Endothelial cell of umbilical vein (primary cell): ENCODE measurements at regions not wholly inside any gene's neighbourhood (a gene's known extent, or its start where the extent isn't known, plus 50 kb on each side); places are given as distances from the start of the nearest gene placed in this dataset.

Experiments
- BruUV-seq: library from RNA; stranded (reverse); fragments of 400-500 nt; replicated peaks from 2 replicates; lab custom pipeline; 2021; lab: Mats Ljungman, UMichigan
- CTCF ChIA-PET: fragments of 300-600, 350-600 bp; sonication (Branson Sonifier 250); formaldehyde crosslinking; loops from one replicate; lab custom pipeline; 2021; ENCODE audit warnings: antibody characterized with exemption, inconsistent platforms; lab: Charles Lee
- POLR2A ChIA-PET: fragments of 300-600, 350-600 bp; sonication (Branson Sonifier 250); formaldehyde crosslinking; loops from one replicate; lab custom pipeline; 2021; ENCODE audit warnings: antibody characterized with exemption, inconsistent platforms; lab: Charles Lee
- DNase-seq: peaks from one replicate; pipeline ENCODE4 v3.0.0-alpha.2; 2011; ENCODE audit warnings: low read depth, low spot score
- FAIRE-seq: peaks from 2 replicates; lab custom pipeline; 2011; peaks lifted over from hg19 to GRCh38; lab: Jason Lieb, UNC
- H2AFZ ChIP-seq: 2 replicates; pipeline ENCODE4 v1.6.0; 2012; ENCODE audit warnings: low read depth, low read length, control low read depth, inconsistent platforms
- H3K27ac ChIP-seq: 2 replicates; pipeline ENCODE4 v1.5.1; 2011; ENCODE audit warnings: low read depth, mild to moderate bottlenecking, control low read depth, low read length, moderate library complexity; ENCODE audit not compliant: insufficient read depth
- H3K27me3 ChIP-seq, 2 experiments: 2 replicates each; pipeline versions ENCODE4 v1.6.0 to v1.6.1; 2011; ENCODE audit warnings: low read length in 2 of 2, mixed read lengths in 1 of 2; ENCODE audit not compliant: control insufficient read depth in 2 of 2, insufficient read depth in 2 of 2
- H3K36me3 ChIP-seq, 2 experiments: 2 replicates in 1 of 2; 3 replicates in 1 of 2; pipeline ENCODE4 v1.5.1; 2011; ENCODE audit warnings: low read length in 2 of 2, mild to moderate bottlenecking in 1 of 2, moderate library complexity in 1 of 2; ENCODE audit not compliant: control insufficient read depth in 2 of 2, insufficient read depth in 2 of 2; ENCODE audit errors: extremely low read depth in 1 of 2
- H3K4me1 ChIP-seq: 3 replicates; pipeline ENCODE4 v1.5.1; 2011; ENCODE audit warnings: mild to moderate bottlenecking, low read length; ENCODE audit not compliant: control insufficient read depth, insufficient read depth; ENCODE audit errors: extremely low read depth
- H3K4me2 ChIP-seq: 2 replicates; pipeline ENCODE4 v1.6.1; 2011; ENCODE audit warnings: low read length, control low read depth, mixed read lengths; ENCODE audit not compliant: insufficient read depth
- H3K4me3 ChIP-seq, 3 experiments: fragments of 200-600 bp in 1 of 3; sonication (generic), shearing (Covaris generic) in 1 of 3; replicated peaks in 1 of 3; 2 replicates each; pipeline ENCODE4 v1.5.1; 2011 to 2016; ENCODE audit warnings: control low read depth in 3 of 3, low read length in 3 of 3, mild to moderate bottlenecking in 2 of 3, inconsistent platforms in 1 of 3, low read depth in 1 of 3, moderate library complexity in 1 of 3; ENCODE audit not compliant: insufficient read depth in 1 of 3
- H3K79me2 ChIP-seq: 2 replicates; pipeline ENCODE4 v1.6.0; 2012; ENCODE audit warnings: low read length, inconsistent platforms; ENCODE audit not compliant: control insufficient read depth, insufficient read depth
- H3K9ac ChIP-seq: replicated peaks from 2 replicates; pipeline ENCODE3; 2011; ENCODE audit warnings: low read length, control low read depth; ENCODE audit not compliant: insufficient read depth; ENCODE audit errors: extremely low read depth
- H3K9me1 ChIP-seq: replicated peaks from 3 replicates; pipeline ENCODE4 v1.6.0; 2011; ENCODE audit warnings: mild to moderate bottlenecking, low read length; ENCODE audit not compliant: control insufficient read depth, insufficient read depth; ENCODE audit errors: extremely low read depth
- H3K9me3 ChIP-seq: replicated peaks from 2 replicates; pipeline ENCODE4 v1.5.1; 2012; ENCODE audit warnings: low read length, inconsistent platforms; ENCODE audit not compliant: control insufficient read depth, insufficient read depth
- H4K20me1 ChIP-seq: replicated peaks from 2 replicates; pipeline ENCODE3; 2011; ENCODE audit warnings: mild to moderate bottlenecking, low read length; ENCODE audit not compliant: control insufficient read depth, insufficient read depth; ENCODE audit errors: extremely low read depth
- EZH2 ChIP-seq: IDR thresholded peaks from 2 replicates; pipeline ENCODE4 v1.6.1; 2012; ENCODE audit warnings: borderline replicate concordance, low read depth, mild to moderate bottlenecking, moderate library complexity, low read length, inconsistent platforms; ENCODE audit not compliant: severe bottlenecking
- FOS ChIP-seq: IDR thresholded peaks from 2 replicates; pipeline ENCODE4 v1.6.1; 2011; ENCODE audit warnings: mild to moderate bottlenecking, low read length, moderate library complexity, borderline replicate concordance; ENCODE audit not compliant: insufficient read depth
- GATA2 ChIP-seq: IDR thresholded peaks from 2 replicates; pipeline ENCODE4 v1.7.0; 2011; ENCODE audit warnings: low read depth, mild to moderate bottlenecking, moderate library complexity, mixed read lengths, low read length; ENCODE audit not compliant: insufficient read length, insufficient read depth
- JUN ChIP-seq: IDR thresholded peaks from 2 replicates; pipeline ENCODE4 v1.6.1; 2011; ENCODE audit warnings: borderline replicate concordance, low read depth; ENCODE audit not compliant: insufficient read length, insufficient read depth
- MYC ChIP-seq: IDR thresholded peaks from one replicate; pipeline ENCODE4 v1.6.1; 2011; ENCODE audit warnings: mild to moderate bottlenecking, low read depth, low read length
- POLR2A ChIP-seq: IDR thresholded peaks from 2 replicates; pipeline ENCODE4 v1.6.1; 2012; ENCODE audit warnings: low read depth, mild to moderate bottlenecking, control low read depth, low read length
- POLR2AphosphoS5 ChIP-seq: IDR thresholded peaks from 2 replicates; pipeline ENCODE4 v1.6.1; 2012; ENCODE audit warnings: low read depth, mild to moderate bottlenecking, control low read depth, low read length, moderate library complexity; ENCODE audit not compliant: insufficient read depth
- dilution Hi-C: fragments of 300-500 bp; cut with MboI; formaldehyde crosslinking; loops from one replicate; pipeline ENCODE4 v1.15.0; 2019; ENCODE audit warnings: low sequenced_read_pairs; ENCODE audit not compliant: extremely low pct_ligation_motif_present
- intact Hi-C: fragments of 100-400 bp; cut with micrococcal nuclease; formaldehyde crosslinking; loops from one replicate; pipeline ENCODE4 v1.10.0; 2022
- TF ChIP-seq, protein P1 (sequence below), 2 donors: IDR thresholded peaks; 1 replicate in 1 of 2; 2 replicates in 1 of 2; pipeline ENCODE4 v1.5.1; 2011; ENCODE audit warnings: low read length in 2 of 2, mild to moderate bottlenecking in 2 of 2, moderate library complexity in 2 of 2, control low read depth in 1 of 2, inconsistent platforms in 1 of 2, low read depth in 1 of 2; ENCODE audit not compliant: insufficient read depth in 1 of 2; ENCODE audit errors: extremely low read depth in 1 of 2
- TF ChIP-seq, protein P2 (sequence below): IDR thresholded peaks from 2 replicates; pipeline ENCODE4 v1.6.1; 2011; ENCODE audit not compliant: insufficient read depth, insufficient read length

DNA sequence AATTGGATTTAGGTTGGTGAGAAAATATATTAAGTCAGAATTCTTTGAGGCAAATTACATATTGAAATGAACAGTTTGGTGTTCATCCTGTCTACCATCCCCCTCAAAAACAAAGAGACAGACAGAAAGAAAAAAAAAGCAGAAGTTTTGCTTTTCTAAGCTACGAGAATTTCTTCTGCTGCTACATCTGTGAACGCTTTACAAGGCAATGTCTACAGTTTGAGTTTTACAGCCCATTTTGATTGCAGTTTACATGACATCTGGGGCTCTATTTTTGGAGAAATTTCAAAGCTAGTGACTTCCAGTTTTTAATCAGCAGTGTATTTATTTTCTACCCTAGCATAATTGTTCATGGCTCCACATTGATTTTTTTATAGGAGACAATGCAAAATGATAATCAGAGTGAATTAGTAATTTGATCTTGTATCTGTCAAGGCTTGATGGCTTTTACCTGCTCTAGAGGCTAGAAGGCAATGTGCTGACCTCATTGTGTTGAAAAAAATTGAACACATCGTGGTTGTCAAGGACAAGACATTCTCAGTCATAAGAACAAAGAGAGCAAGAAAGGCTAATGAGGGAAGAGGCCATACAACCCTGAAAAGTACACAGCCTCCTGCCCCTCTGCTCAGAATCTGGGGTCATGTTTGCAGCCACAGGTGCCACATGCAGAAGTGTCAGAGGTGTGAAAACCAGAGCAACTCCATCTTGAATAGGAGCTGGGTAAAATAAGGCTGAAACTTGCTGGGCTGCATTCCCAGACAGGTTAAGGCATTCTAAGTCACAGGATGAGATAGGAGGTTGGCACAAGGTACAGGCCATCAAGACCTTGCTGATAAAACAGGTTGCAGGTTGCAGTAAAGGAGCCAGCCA is 201.0 kb upstream of the CAMK1G start:
- no peaks in the 10 kb centered on the region for H3K4me1 ChIP-seq
- no peaks in the 10 kb centered on the region for H3K9me1 ChIP-seq
- H3K9me3 ChIP-seq: no peaks in the 10 kb centered on the region
- H3K9ac ChIP-seq: no peak overlapping the region
- DNase-seq (no peak), FAIRE-seq (no peak)
- TF ChIP-seq POLR2A (no peak), FOS (no peak), JUN (no peak), POLR2AphosphoS5 (no peak), MYC (no peak), EZH2 (no peak), GATA2 (no peak)
- intact Hi-C loops: no loop called here
- H4K20me1 ChIP-seq: no peaks in the 10 kb centered on the region
- POLR2A ChIA-PET: no interaction called here
- no peaks in the 10 kb centered on the region for H3K27me3 ChIP-seq
- no peak overlapping the region for H3K4me2 ChIP-seq
- dilution Hi-C loops: no loop called here
- CTCF ChIA-PET: no interaction called here
- H3K36me3 ChIP-seq: no peaks in the 10 kb centered on the region
- no peak overlapping the region for H3K4me3 ChIP-seq
- no TSS peak for BruUV-seq
- no peak overlapping the region for H3K27ac ChIP-seq
- no peak overlapping the region for H2AFZ ChIP-seq
- no peaks in the 10 kb centered on the region for H3K79me2 ChIP-seq

- Histone ChIP-seq H3K4me1 (no peaks in the 10 kb centered on the region), H3K9me3 (no peaks in the 10 kb centered on the region), H3K9ac (no peak overlapping the region), H3K4me2 (no peak overlapping the region), H4K20me1 (no peaks in the 10 kb centered on the region), H3K79me2 (no peaks in the 10 kb centered on the region), H3K27me3 (no peaks in the 10 kb centered on the region), H3K4me3 (no peak overlapping the region), H3K9me1 (no peaks in the 10 kb centered on the region), H3K36me3 (no peaks in the 10 kb centered on the region), H3K27ac (no peak overlapping the region), H2AFZ (no peak overlapping the region)
- FAIRE-seq (no peak), DNase-seq (no peak)
- POLR2A ChIA-PET: no interaction called here
- dilution Hi-C loops (no loop called here), intact Hi-C loops (no loop called here)
- no peak for TF ChIP-seq MYC
- no peak for TF ChIP-seq FOS
- TF ChIP-seq JUN: no peak
- TF ChIP-seq, protein P1, sequence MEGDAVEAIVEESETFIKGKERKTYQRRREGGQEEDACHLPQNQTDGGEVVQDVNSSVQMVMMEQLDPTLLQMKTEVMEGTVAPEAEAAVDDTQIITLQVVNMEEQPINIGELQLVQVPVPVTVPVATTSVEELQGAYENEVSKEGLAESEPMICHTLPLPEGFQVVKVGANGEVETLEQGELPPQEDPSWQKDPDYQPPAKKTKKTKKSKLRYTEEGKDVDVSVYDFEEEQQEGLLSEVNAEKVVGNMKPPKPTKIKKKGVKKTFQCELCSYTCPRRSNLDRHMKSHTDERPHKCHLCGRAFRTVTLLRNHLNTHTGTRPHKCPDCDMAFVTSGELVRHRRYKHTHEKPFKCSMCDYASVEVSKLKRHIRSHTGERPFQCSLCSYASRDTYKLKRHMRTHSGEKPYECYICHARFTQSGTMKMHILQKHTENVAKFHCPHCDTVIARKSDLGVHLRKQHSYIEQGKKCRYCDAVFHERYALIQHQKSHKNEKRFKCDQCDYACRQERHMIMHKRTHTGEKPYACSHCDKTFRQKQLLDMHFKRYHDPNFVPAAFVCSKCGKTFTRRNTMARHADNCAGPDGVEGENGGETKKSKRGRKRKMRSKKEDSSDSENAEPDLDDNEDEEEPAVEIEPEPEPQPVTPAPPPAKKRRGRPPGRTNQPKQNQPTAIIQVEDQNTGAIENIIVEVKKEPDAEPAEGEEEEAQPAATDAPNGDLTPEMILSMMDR (IDR thresholded peaks at IDR 0.05; ENCODE audit: extremely low read depth in 1 of 2, insufficient read depth in 1 of 2, low read depth in 1 of 2, low read length in 2 of 2): no peak
- TF ChIP-seq EZH2: no peak
- TF ChIP-seq POLR2AphosphoS5: no peak
- TF ChIP-seq GATA2: no peak
- TF ChIP-seq POLR2A: no peak
- TF ChIP-seq, protein P2, sequence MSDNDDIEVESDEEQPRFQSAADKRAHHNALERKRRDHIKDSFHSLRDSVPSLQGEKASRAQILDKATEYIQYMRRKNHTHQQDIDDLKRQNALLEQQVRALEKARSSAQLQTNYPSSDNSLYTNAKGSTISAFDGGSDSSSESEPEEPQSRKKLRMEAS: no peak
- no TSS peak for BruUV-seq
- CTCF ChIA-PET: interaction anchor here (1.0 to 1.1 kb wide), 2 partner anchors 8 to 13 kb away, joined by 3 to 6 read pairs; no protein-coding TSS in a partner anchor
Measured at GRCh38 chr1:209383422-209383821, 200.1 kb upstream of the CAMK1G start.
